Keratinocyte (primary cell): ENCODE measurements at regions not wholly inside any gene's neighbourhood (a gene's known extent, or its start where the extent isn't known, plus 50 kb on each side); places are given as distances from the start of the nearest gene placed in this dataset.

ENCODE experiments used
- DNase-seq: peaks from one replicate; pipeline ENCODE4 v3.0.0-alpha.2; 2011; ENCODE audit warnings: low read depth, missing footprints, low spot score
- FAIRE-seq: peaks from 2 replicates; lab custom pipeline; 2011; peaks lifted over from hg19 to GRCh38; lab: Jason Lieb, UNC
- H2AFZ ChIP-seq: 2 replicates; pipeline ENCODE4 v1.6.0; 2012; ENCODE audit warnings: low read length, control low read depth, inconsistent platforms; ENCODE audit not compliant: control insufficient read depth
- H3K27ac ChIP-seq: 2 replicates; pipeline ENCODE4 v1.5.1; 2011; ENCODE audit warnings: low read length; ENCODE audit not compliant: control insufficient read depth, insufficient read depth
- H3K27me3 ChIP-seq: 3 replicates; pipeline ENCODE4 v1.6.0; 2011; ENCODE audit warnings: low read length; ENCODE audit not compliant: control insufficient read depth, insufficient read depth; ENCODE audit errors: extremely low read depth
- H3K36me3 ChIP-seq, 2 experiments: 2 replicates in 1 of 2; 3 replicates in 1 of 2; pipeline ENCODE4 v1.5.1; 2011; ENCODE audit warnings: low read length in 2 of 2, mild to moderate bottlenecking in 1 of 2; ENCODE audit not compliant: control insufficient read depth in 2 of 2, insufficient read depth in 2 of 2; ENCODE audit errors: extremely low read depth in 1 of 2
- H3K4me1 ChIP-seq: 3 replicates; pipeline ENCODE4 v1.5.1; 2011; ENCODE audit warnings: low read length; ENCODE audit not compliant: control insufficient read depth, insufficient read depth; ENCODE audit errors: extremely low read depth
- H3K4me2 ChIP-seq: 3 replicates; pipeline ENCODE4 v1.6.0; 2011; ENCODE audit warnings: low read depth, low read length; ENCODE audit not compliant: control insufficient read depth, insufficient read depth; ENCODE audit errors: extremely low read depth
- H3K4me3 ChIP-seq, 3 experiments: fragments of 200-600 bp in 1 of 3; sonication (generic) in 1 of 3; 2 replicates in 2 of 3; 3 replicates in 1 of 3; pipeline ENCODE4 v1.5.1; 2011 to 2016; ENCODE audit warnings: low read length in 3 of 3, mild to moderate bottlenecking in 3 of 3, control low read depth in 2 of 3, inconsistent platforms in 1 of 3, low read depth in 1 of 3, mixed read lengths in 1 of 3, mixed run types in 1 of 3, moderate library complexity in 1 of 3; ENCODE audit not compliant: control insufficient read depth in 2 of 3, insufficient read depth in 2 of 3; ENCODE audit errors: extremely low read depth in 1 of 3
- H3K79me2 ChIP-seq: 2 replicates; pipeline ENCODE4 v1.6.0; 2012; ENCODE audit warnings: low read length; ENCODE audit not compliant: control insufficient read depth, insufficient read depth
- H3K9ac ChIP-seq: 3 replicates; pipeline ENCODE4 v1.6.0; 2011; ENCODE audit warnings: low read length; ENCODE audit not compliant: control insufficient read depth, insufficient read depth; ENCODE audit errors: extremely low read depth
- H3K9me1 ChIP-seq: 3 replicates; pipeline ENCODE4 v1.6.0; 2011; ENCODE audit warnings: low read length; ENCODE audit not compliant: control insufficient read depth, insufficient read depth; ENCODE audit errors: extremely low read depth
- H3K9me3 ChIP-seq: 2 replicates; pipeline ENCODE4 v1.5.1; 2012; ENCODE audit warnings: low read depth, low read length; ENCODE audit not compliant: control insufficient read depth
- H4K20me1 ChIP-seq: 3 replicates; pipeline ENCODE4 v1.6.0; 2011; ENCODE audit warnings: low read length; ENCODE audit not compliant: control insufficient read depth, insufficient read depth; ENCODE audit errors: extremely low read depth
- EZH2 ChIP-seq: IDR thresholded peaks from one replicate; pipeline ENCODE4 v1.6.1; 2012; ENCODE audit warnings: inconsistent platforms, mild to moderate bottlenecking, low read length, moderate library complexity
- dilution Hi-C: fragments of 300-500 bp; cut with MboI; formaldehyde crosslinking; loops from one replicate; pipeline ENCODE4 v1.7.0; 2020; ENCODE audit warnings: low sequenced_read_pairs; ENCODE audit not compliant: extremely low pct_ligation_motif_present
- TF ChIP-seq, protein P1 (sequence below), 3 experiments: IDR thresholded peaks in 1 of 3; conservative IDR thresholded peaks in 1 of 3; optimal IDR thresholded peaks in 1 of 3; 2 replicates in 2 of 3; 3 replicates in 1 of 3; pipeline versions ENCODE3 to v1.5.1; 2011; ENCODE audit warnings: low read length in 3 of 3, mild to moderate bottlenecking in 3 of 3, moderate library complexity in 2 of 3, control low read depth in 1 of 3, inconsistent platforms in 1 of 3; ENCODE audit not compliant: insufficient read depth in 2 of 3; ENCODE audit errors: extremely low read depth in 1 of 3

DNA sequence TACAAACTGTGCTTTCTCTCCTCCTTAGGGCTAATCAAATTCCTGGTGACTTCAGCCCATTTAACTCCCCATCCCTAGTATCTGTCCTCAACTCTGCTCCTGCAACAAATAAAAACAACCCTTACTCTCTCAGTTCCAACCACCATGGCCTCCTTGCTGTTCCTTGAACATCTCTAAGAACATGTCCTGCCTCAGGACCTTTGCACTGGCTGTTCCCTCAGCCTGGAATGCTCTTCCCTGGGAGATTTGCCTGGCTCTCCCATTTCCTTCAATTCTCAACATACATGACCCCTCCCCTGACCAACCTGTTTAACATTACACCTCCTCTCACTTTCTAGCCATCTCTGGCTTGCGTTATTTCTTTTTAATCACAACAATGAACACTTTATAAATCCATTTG, 170.5 kb downstream of the PTPN11 start:
- Histone ChIP-seq H2AFZ (no peak overlapping the region), H3K9ac (no peak overlapping the region), H3K4me3 (no peak overlapping the region), H3K4me2 (no peak overlapping the region), H3K9me1 (no peaks in the 10 kb centered on the region), H3K36me3 (no peaks in the 10 kb centered on the region), H3K4me1 (no peaks in the 10 kb centered on the region), H3K27ac (no peak overlapping the region), H3K27me3 (no peaks in the 10 kb centered on the region), H4K20me1 (no peaks in the 10 kb centered on the region), H3K9me3 (no peaks in the 10 kb centered on the region), H3K79me2 (no peaks in the 10 kb centered on the region)
- TF ChIP-seq, protein P1, sequence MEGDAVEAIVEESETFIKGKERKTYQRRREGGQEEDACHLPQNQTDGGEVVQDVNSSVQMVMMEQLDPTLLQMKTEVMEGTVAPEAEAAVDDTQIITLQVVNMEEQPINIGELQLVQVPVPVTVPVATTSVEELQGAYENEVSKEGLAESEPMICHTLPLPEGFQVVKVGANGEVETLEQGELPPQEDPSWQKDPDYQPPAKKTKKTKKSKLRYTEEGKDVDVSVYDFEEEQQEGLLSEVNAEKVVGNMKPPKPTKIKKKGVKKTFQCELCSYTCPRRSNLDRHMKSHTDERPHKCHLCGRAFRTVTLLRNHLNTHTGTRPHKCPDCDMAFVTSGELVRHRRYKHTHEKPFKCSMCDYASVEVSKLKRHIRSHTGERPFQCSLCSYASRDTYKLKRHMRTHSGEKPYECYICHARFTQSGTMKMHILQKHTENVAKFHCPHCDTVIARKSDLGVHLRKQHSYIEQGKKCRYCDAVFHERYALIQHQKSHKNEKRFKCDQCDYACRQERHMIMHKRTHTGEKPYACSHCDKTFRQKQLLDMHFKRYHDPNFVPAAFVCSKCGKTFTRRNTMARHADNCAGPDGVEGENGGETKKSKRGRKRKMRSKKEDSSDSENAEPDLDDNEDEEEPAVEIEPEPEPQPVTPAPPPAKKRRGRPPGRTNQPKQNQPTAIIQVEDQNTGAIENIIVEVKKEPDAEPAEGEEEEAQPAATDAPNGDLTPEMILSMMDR (optimal IDR thresholded peaks at IDR 0.05 in 1 of 3, IDR thresholded peaks at IDR 0.05 in 1 of 3, conservative IDR thresholded peaks at IDR 0.05 in 1 of 3; ENCODE audit: extremely low read depth in 1 of 3, insufficient read depth in 2 of 3, low read length in 3 of 3): no peak
- no peak for TF ChIP-seq EZH2
- dilution Hi-C loops: no loop called here
- no peak for FAIRE-seq
- DNase-seq: no peak

DNA sequence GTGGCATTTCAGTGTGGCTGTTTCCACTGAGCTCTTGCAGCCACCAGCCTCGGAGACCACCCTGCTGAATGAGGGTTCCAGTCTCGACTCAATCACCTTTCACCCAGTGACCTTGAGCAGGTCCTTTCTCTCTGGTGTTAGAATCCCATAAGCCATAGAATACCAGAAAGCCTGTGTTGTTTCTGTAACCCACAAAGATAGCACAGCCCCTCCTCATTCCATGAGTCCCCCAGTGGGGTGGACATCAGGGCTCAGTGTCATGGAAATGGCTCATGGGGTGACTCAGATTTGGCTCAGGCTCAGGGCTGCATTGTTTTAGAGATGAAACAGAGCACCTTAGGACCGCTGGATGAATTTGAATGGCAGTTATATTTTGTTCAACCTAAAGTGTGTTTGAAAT, 171.5 kb downstream of the PTPN11 start:
- Histone ChIP-seq H3K9me1 (no peaks in the 10 kb centered on the region), H4K20me1 (no peaks in the 10 kb centered on the region), H3K79me2 (no peaks in the 10 kb centered on the region), H3K27me3 (no peaks in the 10 kb centered on the region), H3K4me1 (no peaks in the 10 kb centered on the region), H2AFZ (no peak overlapping the region), H3K36me3 (no peaks in the 10 kb centered on the region), H3K9ac (no peak overlapping the region), H3K9me3 (no peaks in the 10 kb centered on the region), H3K27ac (no peak overlapping the region), H3K4me3 (no peak overlapping the region), H3K4me2 (no peak overlapping the region)
- no peak for DNase-seq
- TF ChIP-seq, protein P1 (optimal IDR thresholded peaks at IDR 0.05 in 1 of 3, IDR thresholded peaks at IDR 0.05 in 1 of 3, conservative IDR thresholded peaks at IDR 0.05 in 1 of 3; ENCODE audit: extremely low read depth in 1 of 3, insufficient read depth in 2 of 3, low read length in 3 of 3): no peak
- TF ChIP-seq EZH2: no peak
- dilution Hi-C loops: no loop called here
- no peak for FAIRE-seq
